NCI-H128 (cell line): ENCODE measurements at regions not wholly inside any gene's neighbourhood (a gene's known extent, or its start where the extent isn't known, plus 50 kb on each side); places are given as distances from the start of the nearest gene placed in this dataset.

Experiments used
- DNase-seq: peaks from one replicate; lab custom pipeline; 2025; ENCODE audit not compliant: unreplicated experiment; lab: John Stamatoyannopoulos, UW

- no peak for DNase-seq
These were observed 122.3 kb downstream of the SPATA19 start for GRCh38 chr11:133723056-133723455.

- no peak for DNase-seq
These were observed 124.4 kb downstream of the SPATA19 start for GRCh38 chr11:133720951-133721350.

- no peak for DNase-seq
These were observed 125.6 kb downstream of the SPATA19 start for GRCh38 chr11:133719532-133720235.

- no peak for DNase-seq
These were observed 126.5 kb downstream of the SPATA19 start for GRCh38 chr11:133718831-133719230.

- DNase-seq = no peak
These were observed 127.1 kb downstream of the SPATA19 start for GRCh38 chr11:133718238-133718637.

- DNase-seq = no peak
These were observed 128.7 kb downstream of the SPATA19 start for GRCh38 chr11:133716602-133717001.

- DNase-seq = no peak
These were observed 129.7 kb downstream of the SPATA19 start for GRCh38 chr11:133715602-133716001.

- no peak for DNase-seq
These were observed 130.6 kb downstream of the SPATA19 start for GRCh38 chr11:133714471-133715375.

GRCh38 chr11:133713844-133714243 is 131.5 kb downstream of the SPATA19 start:
- DNase-seq = no peak

GRCh38 chr11:133713406-133713805 is 131.9 kb downstream of the SPATA19 start:
- no peak for DNase-seq

GRCh38 chr11:133712051-133712560 is 133.2 kb downstream of the SPATA19 start:
- no peak for DNase-seq

- no peak for DNase-seq
These were observed 133.8 kb downstream of the SPATA19 start for GRCh38 chr11:133711545-133711944.

GRCh38 chr11:133710681-133711240 is 134.6 kb downstream of the SPATA19 start:
- no peak for DNase-seq

- no peak for DNase-seq
These were observed 135.1 kb downstream of the SPATA19 start for GRCh38 chr11:133710241-133710640.

GRCh38 chr11:133708547-133709051 is 136.7 kb downstream of the SPATA19 start:
- no peak for DNase-seq

GRCh38 chr11:133706925-133707794 is 138.2 kb downstream of the SPATA19 start:
- DNase-seq = no peak

- no peak for DNase-seq
These were observed 139.4 kb downstream of the SPATA19 start for GRCh38 chr11:133705873-133706272.

GRCh38 chr11:133705074-133705648 is 140.2 kb downstream of the SPATA19 start:
- DNase-seq = no peak

GRCh38 chr11:133699071-133699470 is 146.2 kb downstream of the SPATA19 start:
- DNase-seq = no peak

GRCh38 chr11:133698654-133699053 is 146.7 kb downstream of the SPATA19 start:
- no peak for DNase-seq
